Muscle layer of colon (tissue), 2 donors: ENCODE measurements at regions not wholly inside any gene's neighbourhood (a gene's known extent, or its start where the extent isn't known, plus 50 kb on each side); places are given as distances from the start of the nearest gene placed in this dataset.
"Not testable (repeated sequence)": the region's sequence is repeated elsewhere in the genome, so short reads cannot be mapped to it uniquely, and the experiment has no call there.

Source experiments
- H3K27ac ChIP-seq: one replicate; pipeline ENCODE4 v1.7.0; 2013; ENCODE audit warnings: low read depth, mild to moderate bottlenecking, low read length, moderate library complexity
- H3K27me3 ChIP-seq, 2 donors: one replicate each; pipeline ENCODE4 v1.7.0; 2013; ENCODE audit warnings: low read length in 2 of 2, mild to moderate bottlenecking in 2 of 2; ENCODE audit not compliant: insufficient read depth in 2 of 2, control insufficient read depth in 1 of 2
- H3K36me3 ChIP-seq: one replicate; pipeline ENCODE4 v1.7.0; 2013; ENCODE audit warnings: mild to moderate bottlenecking, low read length; ENCODE audit not compliant: insufficient read depth
- H3K4me1 ChIP-seq: one replicate; pipeline ENCODE4 v1.7.0; 2013; ENCODE audit warnings: mild to moderate bottlenecking, low read length; ENCODE audit not compliant: insufficient read depth
- H3K4me3 ChIP-seq, 2 donors: one replicate each; pipeline ENCODE4 v1.7.0; 2013; ENCODE audit warnings: low read length in 2 of 2, low read depth in 1 of 2, mild to moderate bottlenecking in 1 of 2, moderate library complexity in 1 of 2
- H3K9ac ChIP-seq: one replicate; pipeline ENCODE4 v1.7.0; 2013; ENCODE audit warnings: low read length
- H3K9me3 ChIP-seq: one replicate; pipeline ENCODE4 v1.7.0; 2013; ENCODE audit warnings: mild to moderate bottlenecking, low read length
- donor health status: abdominal sarcoma.
- donor health status: Adenocarcinoma of cecum.

DNA sequence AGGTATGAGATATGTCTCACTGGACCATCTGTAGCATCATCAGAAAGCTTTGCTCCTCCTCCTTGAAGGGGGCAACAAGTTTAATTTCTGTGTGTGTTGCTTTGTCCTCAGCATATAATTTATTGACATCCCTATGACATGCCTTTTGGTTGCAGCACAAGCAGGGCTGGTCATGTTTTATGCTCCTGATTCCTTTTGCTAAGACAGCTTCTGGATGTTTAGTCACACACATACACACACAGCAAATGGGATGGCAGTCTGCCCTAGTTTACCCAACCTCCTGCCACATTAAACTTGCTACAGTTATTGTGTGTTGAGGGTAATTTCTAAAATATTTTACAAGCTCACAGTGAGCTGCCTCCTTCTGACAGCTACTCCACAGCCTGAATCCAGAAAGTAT is 217.9 kb upstream of the RXFP2 start:
- no peak overlapping the region for H3K4me3 ChIP-seq
- no peaks in the 10 kb centered on the region for H3K36me3 ChIP-seq
- H3K4me1 ChIP-seq, result no peaks in the 10 kb centered on the region
- no peak overlapping the region for H3K27ac ChIP-seq
- no peaks in the 10 kb centered on the region for H3K27me3 ChIP-seq
- H3K9ac ChIP-seq, result no peak overlapping the region
- no peaks in the 10 kb centered on the region for H3K9me3 ChIP-seq

DNA sequence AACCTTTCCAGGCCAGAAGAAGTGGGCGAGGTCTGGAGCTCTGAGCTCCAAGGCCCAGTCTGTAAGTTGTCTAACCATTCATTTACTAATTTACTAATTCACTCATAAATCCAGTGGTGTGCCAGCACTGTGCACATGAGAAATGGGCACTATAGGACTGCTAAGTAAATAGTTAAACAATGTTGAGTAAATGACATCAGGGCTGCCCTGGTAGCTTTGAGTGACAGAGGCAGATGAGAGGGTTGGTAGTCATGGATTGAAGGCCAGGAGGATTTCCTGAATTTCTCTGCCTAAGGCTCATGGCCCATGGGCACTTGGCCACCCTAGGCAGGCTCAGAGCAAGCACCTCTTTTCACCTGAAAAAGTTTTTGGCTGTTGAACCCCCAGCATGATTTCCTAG is 216.9 kb upstream of the RXFP2 start:
- H3K9me3 ChIP-seq, result no peaks in the 10 kb centered on the region
- no peaks in the 10 kb centered on the region for H3K36me3 ChIP-seq
- H3K9ac ChIP-seq, result no peak overlapping the region
- H3K27ac ChIP-seq, result no peak overlapping the region
- H3K27me3 ChIP-seq, result no peaks in the 10 kb centered on the region
- H3K4me1 ChIP-seq, result no peaks in the 10 kb centered on the region
- H3K4me3 ChIP-seq, result no peak overlapping the region

DNA sequence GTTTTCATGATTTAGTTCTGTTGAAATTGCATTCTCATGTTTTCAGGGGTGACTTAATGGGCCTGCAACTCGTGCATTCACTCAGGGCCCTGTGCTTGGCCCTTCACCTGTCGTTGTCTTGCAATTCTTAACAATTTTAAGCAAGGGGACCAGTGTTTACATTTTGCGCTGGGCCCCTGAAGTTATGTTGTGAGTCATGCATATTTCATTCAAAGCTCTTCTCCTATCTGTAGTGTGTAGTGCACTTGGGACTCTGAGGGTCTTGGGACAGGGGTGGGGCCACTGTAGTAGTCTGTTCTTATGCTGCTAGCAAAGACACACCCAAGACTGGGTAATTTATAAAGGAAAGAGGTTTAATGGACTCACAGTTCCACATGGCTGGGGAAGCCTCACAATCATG is 211.2 kb upstream of the RXFP2 start:
- H3K4me3 ChIP-seq, result no peak overlapping the region
- no peaks in the 10 kb centered on the region for H3K36me3 ChIP-seq
- H3K9me3 ChIP-seq, result no peaks in the 10 kb centered on the region
- H3K27ac ChIP-seq, result no peak overlapping the region
- H3K4me1 ChIP-seq, result no peaks in the 10 kb centered on the region
- H3K27me3 ChIP-seq, result no peaks in the 10 kb centered on the region
- no peak overlapping the region for H3K9ac ChIP-seq

DNA sequence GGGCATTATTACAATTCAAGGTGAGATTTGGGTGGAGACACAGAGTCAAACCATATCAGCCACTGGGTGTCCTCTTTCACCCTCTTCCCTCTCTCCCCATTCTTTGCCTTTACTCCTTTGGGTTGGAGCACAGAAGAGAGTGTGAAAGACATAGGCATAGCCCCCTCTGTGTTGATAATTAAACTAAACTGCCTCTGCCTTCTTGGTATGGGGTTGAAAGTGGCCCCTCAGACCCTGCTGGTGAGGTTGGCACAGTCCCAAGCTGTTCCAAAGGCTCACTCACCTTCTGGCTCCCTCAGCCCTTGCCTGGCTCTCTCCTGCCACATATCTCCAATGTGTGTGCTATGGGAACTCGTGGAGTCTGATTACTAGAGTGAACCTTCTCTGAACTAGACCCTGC is 210.6 kb upstream of the RXFP2 start:
- Histone ChIP-seq H3K27me3 (no peaks in the 10 kb centered on the region), H3K27ac (no peak overlapping the region), H3K9ac (no peak overlapping the region), H3K4me1 (no peaks in the 10 kb centered on the region), H3K4me3 (no peak overlapping the region), H3K36me3 (no peaks in the 10 kb centered on the region), H3K9me3 (no peaks in the 10 kb centered on the region)

DNA sequence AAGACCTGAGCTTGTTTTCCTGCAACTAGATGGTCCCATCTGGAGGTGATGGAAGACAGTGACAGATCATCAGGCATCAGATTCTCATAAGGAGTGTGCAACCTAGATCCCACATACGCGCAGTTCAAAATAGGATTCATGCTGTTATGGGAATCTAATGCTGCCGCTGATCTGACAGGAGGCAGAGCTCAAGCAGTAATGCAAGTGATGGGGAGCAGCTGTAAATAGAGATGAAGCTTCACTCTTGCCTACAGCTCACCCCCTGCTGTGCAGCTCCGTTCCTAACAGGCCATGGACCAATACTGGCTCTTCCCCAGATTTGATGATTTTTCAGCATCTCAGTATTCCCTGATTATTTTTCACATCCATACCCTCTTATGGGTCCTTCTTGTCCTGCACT is 208.4 kb upstream of the RXFP2 start:
- no peak overlapping the region for H3K27ac ChIP-seq
- no peaks in the 10 kb centered on the region for H3K9me3 ChIP-seq
- no peak overlapping the region for H3K4me3 ChIP-seq
- H3K9ac ChIP-seq, result no peak overlapping the region
- H3K4me1 ChIP-seq, result no peaks in the 10 kb centered on the region
- H3K36me3 ChIP-seq, result no peaks in the 10 kb centered on the region
- no peaks in the 10 kb centered on the region for H3K27me3 ChIP-seq

DNA sequence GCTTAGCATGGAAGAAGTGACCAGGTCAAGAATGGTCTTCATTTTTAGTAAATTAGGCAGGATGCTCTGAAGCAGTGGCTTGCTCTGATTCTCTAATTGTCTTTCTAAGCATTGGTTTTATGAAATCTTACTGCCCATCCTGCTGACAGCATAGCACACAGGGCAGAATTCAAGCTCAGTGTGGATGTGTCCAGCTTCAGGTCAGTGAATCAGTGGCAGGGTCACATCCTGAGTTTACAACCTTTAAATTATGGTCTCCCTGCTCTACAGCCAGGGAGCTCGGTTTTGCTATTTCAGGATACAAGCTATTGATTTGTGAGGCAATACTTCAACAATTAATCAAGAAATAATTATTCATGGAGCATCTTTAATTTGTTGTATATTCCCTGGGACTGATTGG is 202.3 kb upstream of the RXFP2 start:
- no peaks in the 10 kb centered on the region for H3K9me3 ChIP-seq
- no peaks in the 10 kb centered on the region for H3K4me1 ChIP-seq
- no peak overlapping the region for H3K9ac ChIP-seq
- no peaks in the 10 kb centered on the region for H3K27me3 ChIP-seq
- no peak overlapping the region for H3K4me3 ChIP-seq
- H3K27ac ChIP-seq, result no peak overlapping the region
- H3K36me3 ChIP-seq, result no peaks in the 10 kb centered on the region

DNA sequence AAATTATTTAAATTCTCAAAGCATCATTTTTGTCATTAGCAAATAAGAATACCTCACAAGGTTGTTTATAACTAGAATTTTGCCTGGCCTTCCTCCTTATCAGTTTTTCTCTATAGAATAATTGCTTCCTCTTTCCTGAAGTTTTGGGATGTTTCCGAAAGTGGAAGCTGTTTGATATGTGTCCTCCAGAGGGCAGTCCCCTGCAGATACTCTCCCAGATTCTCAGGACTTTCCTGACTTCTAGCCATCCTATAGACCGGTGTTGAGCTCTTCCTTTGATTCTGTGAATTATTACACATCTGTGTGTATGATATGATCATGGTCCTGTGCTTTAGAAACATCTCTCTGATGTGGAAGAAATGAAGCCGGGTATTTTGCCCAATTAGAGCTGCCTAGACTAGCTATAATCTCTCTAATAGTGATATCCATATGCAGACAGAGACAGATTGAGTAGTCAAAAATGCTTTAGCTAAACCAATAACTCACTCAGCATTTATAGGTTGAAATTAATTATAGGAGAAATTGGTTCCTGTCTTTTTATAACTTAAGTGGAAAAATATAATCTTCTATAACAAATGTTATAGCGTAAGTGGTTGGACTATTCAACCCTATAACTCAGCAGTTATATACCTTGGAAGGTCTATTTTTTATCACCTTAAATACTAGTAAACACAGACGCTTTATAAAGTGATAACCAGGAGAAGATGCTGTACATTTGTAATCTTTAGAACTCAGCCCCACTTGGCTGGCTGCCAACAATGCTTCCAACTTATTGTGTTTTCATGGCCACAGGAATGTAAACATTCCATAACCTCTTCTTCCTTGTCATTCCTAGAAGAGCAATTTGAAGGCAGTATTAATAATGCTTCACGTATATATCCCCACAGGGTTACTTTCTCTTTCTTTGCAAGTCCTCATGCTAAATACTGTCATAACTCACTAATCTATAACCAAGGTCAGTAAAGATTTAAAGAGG is 201.0 kb upstream of the RXFP2 start:
- no peaks in the 10 kb centered on the region for H3K27me3 ChIP-seq
- no peaks in the 10 kb centered on the region for H3K9me3 ChIP-seq
- no peak overlapping the region for H3K9ac ChIP-seq
- no peaks in the 10 kb centered on the region for H3K4me1 ChIP-seq
- no peaks in the 10 kb centered on the region for H3K36me3 ChIP-seq
- H3K27ac ChIP-seq, result no peak overlapping the region
- no peak overlapping the region for H3K4me3 ChIP-seq

DNA sequence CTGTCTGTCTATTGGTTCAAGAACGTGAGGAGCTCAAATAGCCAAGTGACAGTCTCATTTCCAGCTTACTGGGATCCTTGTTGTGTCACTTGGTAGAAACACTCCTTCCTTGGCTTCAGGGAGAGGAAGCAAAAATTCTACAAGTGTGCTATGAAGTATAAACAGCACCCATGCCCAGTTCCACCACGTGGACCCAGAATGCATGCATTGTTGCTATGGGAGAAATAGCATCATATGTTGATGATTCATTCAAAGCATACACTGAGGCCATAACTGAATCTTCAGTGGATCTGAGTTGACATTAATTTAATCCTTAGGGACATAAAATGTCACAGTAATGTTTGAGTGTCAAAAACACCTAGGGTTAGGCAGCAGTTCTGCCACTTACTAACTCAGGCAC is 199.0 kb upstream of the RXFP2 start:
- Histone ChIP-seq H3K4me1 (no peaks in the 10 kb centered on the region), H3K9ac (no peak overlapping the region), H3K36me3 (no peaks in the 10 kb centered on the region), H3K9me3 (no peaks in the 10 kb centered on the region), H3K4me3 (no peak overlapping the region), H3K27ac (no peak overlapping the region), H3K27me3 (no peaks in the 10 kb centered on the region)

DNA sequence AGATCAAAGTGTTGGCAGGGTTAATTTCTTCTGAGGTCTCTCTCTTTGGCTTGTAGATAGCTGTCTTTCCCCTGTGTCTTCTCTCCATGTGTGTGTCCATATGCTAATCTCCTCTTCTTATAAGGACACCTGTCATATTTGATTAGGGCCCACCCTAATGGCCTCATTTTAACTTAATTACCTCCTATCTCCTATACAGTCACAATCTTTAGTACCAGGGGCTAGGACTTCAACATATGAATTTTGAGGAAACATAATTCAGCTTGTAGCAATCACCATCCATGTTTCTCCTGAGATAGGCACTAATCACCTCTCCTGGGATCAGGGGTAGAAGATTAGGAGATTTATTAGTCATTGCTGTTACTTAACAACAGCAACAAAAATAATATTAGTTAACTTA is 196.1 kb upstream of the RXFP2 start:
- H3K27me3 ChIP-seq, result no peaks in the 10 kb centered on the region
- H3K4me1 ChIP-seq, result no peaks in the 10 kb centered on the region
- H3K36me3 ChIP-seq, result no peaks in the 10 kb centered on the region
- no peak overlapping the region for H3K9ac ChIP-seq
- H3K27ac ChIP-seq, result no peak overlapping the region
- H3K4me3 ChIP-seq, result no peak overlapping the region
- no peaks in the 10 kb centered on the region for H3K9me3 ChIP-seq

DNA sequence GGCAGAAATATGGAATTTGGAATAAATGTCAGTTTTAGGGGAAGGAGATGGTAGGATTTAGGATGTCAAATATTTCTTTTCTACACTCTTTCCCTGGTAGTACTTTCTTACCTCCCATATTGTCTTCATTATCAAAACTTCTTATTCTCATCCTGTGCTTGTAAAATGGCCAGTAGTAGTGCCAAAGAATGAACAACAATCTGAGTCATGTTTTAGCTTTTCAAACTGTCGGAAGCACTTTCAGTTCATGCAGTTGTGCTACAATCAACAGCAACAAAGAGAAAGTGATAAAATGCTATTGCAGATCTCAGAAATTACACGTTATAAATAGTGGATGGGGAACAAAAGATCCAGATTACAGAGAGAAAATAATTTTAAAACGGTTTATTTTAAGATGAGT is 193.7 kb upstream of the RXFP2 start:
- H3K4me3 ChIP-seq, result no peak overlapping the region
- H3K27me3 ChIP-seq, result no peaks in the 10 kb centered on the region
- H3K4me1 ChIP-seq, result no peaks in the 10 kb centered on the region
- H3K9me3 ChIP-seq, result no peaks in the 10 kb centered on the region
- H3K9ac ChIP-seq, result no peak overlapping the region
- no peak overlapping the region for H3K27ac ChIP-seq
- no peaks in the 10 kb centered on the region for H3K36me3 ChIP-seq

DNA sequence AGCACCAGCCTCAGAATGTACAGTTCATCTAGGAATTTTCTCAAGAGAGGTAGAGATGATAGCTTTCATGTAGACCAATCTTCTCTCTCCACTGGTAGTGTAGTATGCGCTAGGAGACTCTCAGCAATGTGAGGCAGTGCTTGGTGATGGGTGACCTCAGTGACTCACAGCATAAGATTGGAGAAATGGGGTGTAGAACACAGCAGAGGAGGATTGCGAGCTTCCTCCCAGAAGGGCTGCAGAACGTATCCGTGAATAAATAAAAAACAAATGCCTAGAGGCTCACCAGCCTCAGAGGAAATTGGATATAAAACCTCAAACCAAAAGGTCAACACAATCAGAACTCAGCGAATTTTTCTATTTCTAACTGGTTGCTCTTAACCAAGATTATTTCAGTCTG is 182.9 kb upstream of the RXFP2 start:
- no peak overlapping the region for H3K27ac ChIP-seq

DNA sequence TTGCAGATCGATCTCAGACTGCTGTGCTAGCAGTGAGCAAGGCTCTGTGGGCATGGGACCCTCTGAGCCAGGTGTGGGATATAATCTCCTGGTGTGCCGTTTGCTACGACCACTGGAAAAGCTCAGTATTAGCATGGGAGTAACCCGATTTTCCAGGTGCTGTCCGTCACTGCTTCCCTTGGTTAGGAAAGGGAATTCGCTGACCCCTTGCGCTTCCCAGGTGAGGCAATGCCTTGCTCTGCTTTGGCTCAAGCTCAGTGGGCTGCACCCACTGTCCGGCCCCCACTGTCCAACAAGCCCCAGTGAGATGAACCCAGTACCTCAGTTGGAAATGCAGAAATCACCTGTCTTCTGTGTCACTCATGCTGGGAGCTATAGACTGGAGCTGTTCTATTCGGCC is 155.1 kb upstream of the RXFP2 start:
- H3K9me3 ChIP-seq, H3K36me3 ChIP-seq, H3K27ac ChIP-seq, H3K27me3 ChIP-seq, H3K4me1 ChIP-seq, H3K9ac ChIP-seq, H3K4me3 ChIP-seq: not testable (repeated sequence)

More for the DNA sequence above, 182.9 kb upstream of the RXFP2 start:
- H3K4me3 ChIP-seq, result no peak overlapping the region
- no peaks in the 10 kb centered on the region for H3K36me3 ChIP-seq
- H3K9me3 ChIP-seq, result no peaks in the 10 kb centered on the region
- H3K9ac ChIP-seq, result no peak overlapping the region
- H3K4me1 ChIP-seq, result no peaks in the 10 kb centered on the region
- no peaks in the 10 kb centered on the region for H3K27me3 ChIP-seq
